Thoracic aorta (tissue), 2 donors: ENCODE measurements at regions not wholly inside any gene's neighbourhood (a gene's known extent, or its start where the extent isn't known, plus 50 kb on each side); places are given as distances from the start of the nearest gene placed in this dataset.
"Not testable (repeated sequence)": the region's sequence is repeated elsewhere in the genome, so short reads cannot be mapped to it uniquely, and the experiment has no call there.

Source experiments
- ATAC-seq: fragments of 150-250 bp; one replicate; pipeline ENCODE4 v1.8.0; 2017; ENCODE audit warnings: low read depth; ENCODE audit not compliant: insufficient number of reproducible peaks, low FRiP score
- DNase-seq: peaks from one replicate; pipeline ENCODE4 v3.0.0-alpha.2; 2020; ENCODE audit warnings: low spot score
- H3K27ac ChIP-seq, 2 donors: fragments of 200-600 bp; sonication (generic); 1 replicate in 1 of 2; 2 replicates in 1 of 2; pipeline ENCODE4 v1.5.1; 2016; ENCODE audit warnings: mild to moderate bottlenecking in 2 of 2, moderate library complexity in 2 of 2
- H3K27me3 ChIP-seq: fragments of 200-600 bp; sonication (generic); replicated peaks from 2 replicates; pipeline ENCODE4 v1.6.0; 2016; ENCODE audit warnings: mild to moderate bottlenecking; ENCODE audit not compliant: insufficient read depth
- H3K36me3 ChIP-seq: fragments of 200-600 bp; sonication (generic); one replicate; pipeline ENCODE4 v1.5.1; 2016
- H3K4me1 ChIP-seq, 2 donors: fragments of 200-600 bp; sonication (generic); 1 replicate in 1 of 2; 2 replicates in 1 of 2; pipeline versions ENCODE4 v1.5.1 to v1.6.0; 2016; ENCODE audit warnings: low read depth in 2 of 2, mild to moderate bottlenecking in 1 of 2; ENCODE audit not compliant: control insufficient read depth in 1 of 2
- H3K4me3 ChIP-seq: fragments of 200-600 bp; sonication (generic); 2 replicates; pipeline ENCODE4 v1.5.1; 2016; ENCODE audit warnings: mild to moderate bottlenecking
- H3K9me3 ChIP-seq: fragments of 200-600 bp; sonication (generic); 2 replicates; pipeline ENCODE4 v1.5.1; 2016
- CTCF ChIP-seq: fragments of 200-600 bp; sonication (generic); IDR thresholded peaks from one replicate; pipeline ENCODE4 v1.5.1; 2019; ENCODE audit warnings: antibody characterized with exemption

- DNase-seq, result no peak
- Histone ChIP-seq H3K36me3 (no peaks in the 10 kb centered on the region), H3K27ac (no peak overlapping the region), H3K4me3 (no peak overlapping the region), H3K27me3 (no peaks in the 10 kb centered on the region), H3K4me1 (no peaks in the 10 kb centered on the region), H3K9me3 (no peaks in the 10 kb centered on the region)
- ATAC-seq, result no peak
- TF ChIP-seq CTCF, result no peak
Observed at GRCh38 chr5:10891193-10891592, 130.2 kb upstream of the DAP start.

GRCh38 chr5:10886497-10886896, 125.5 kb upstream of the DAP start:
- Histone ChIP-seq H3K4me3 (no peak overlapping the region), H3K27me3 (no peaks in the 10 kb centered on the region), H3K36me3 (no peaks in the 10 kb centered on the region), H3K9me3 (no peaks in the 10 kb centered on the region), H3K4me1 (no peaks in the 10 kb centered on the region), H3K27ac (no peak overlapping the region)
- no peak for TF ChIP-seq CTCF
- no peak for ATAC-seq
- no peak for DNase-seq

- DNase-seq, result no peak
Observed at GRCh38 chr5:10885026-10885425, 124.0 kb upstream of the DAP start.

GRCh38 chr5:10883945-10884344, 122.9 kb upstream of the DAP start:
- H3K36me3 ChIP-seq, H3K4me1 ChIP-seq, ATAC-seq, H3K27ac ChIP-seq, H3K4me3 ChIP-seq, DNase-seq, H3K9me3 ChIP-seq, H3K27me3 ChIP-seq: not testable (repeated sequence)

More at GRCh38 chr5:10885026-10885425, 124.0 kb upstream of the DAP start:
- H3K9me3 ChIP-seq, result no peaks in the 10 kb centered on the region
- H3K4me1 ChIP-seq, result no peaks in the 10 kb centered on the region
- TF ChIP-seq CTCF, result no peak
- no peak overlapping the region for H3K4me3 ChIP-seq
- no peaks in the 10 kb centered on the region for H3K27me3 ChIP-seq
- no peaks in the 10 kb centered on the region for H3K36me3 ChIP-seq
- ATAC-seq, result no peak
- H3K27ac ChIP-seq, result no peak overlapping the region

- no peaks in the 10 kb centered on the region for H3K36me3 ChIP-seq
- ATAC-seq, result no peak
- no peak overlapping the region for H3K4me3 ChIP-seq
- no peak for TF ChIP-seq CTCF
- no peaks in the 10 kb centered on the region for H3K4me1 ChIP-seq
- H3K27ac ChIP-seq, result no peak overlapping the region
- no peak for DNase-seq
- H3K27me3 ChIP-seq, result no peaks in the 10 kb centered on the region
- no peaks in the 10 kb centered on the region for H3K9me3 ChIP-seq
Observed at GRCh38 chr5:10880934-10881333, 119.9 kb upstream of the DAP start.

GRCh38 chr5:10876996-10877395, 116.0 kb upstream of the DAP start:
- not testable (repeated sequence) for H3K9me3 ChIP-seq, H3K4me1 ChIP-seq, ATAC-seq, H3K27ac ChIP-seq, H3K36me3 ChIP-seq, H3K4me3 ChIP-seq, DNase-seq, H3K27me3 ChIP-seq
